IPS-20b (cell line): ENCODE measurements at regions not wholly inside any gene's neighbourhood (a gene's known extent, or its start where the extent isn't known, plus 50 kb on each side); places are given as distances from the start of the nearest gene placed in this dataset.

Experiments
- H3K27ac ChIP-seq: one replicate; pipeline ENCODE4 v1.5.1; 2013; ENCODE audit warnings: low read length
- H3K27me3 ChIP-seq: 2 replicates; pipeline ENCODE4 v1.6.1; 2013; ENCODE audit warnings: mild to moderate bottlenecking, low read length, inconsistent platforms; ENCODE audit not compliant: insufficient read depth
- H3K36me3 ChIP-seq: 2 replicates; pipeline ENCODE4 v1.6.1; 2013; ENCODE audit warnings: low read depth, mild to moderate bottlenecking, inconsistent platforms, low read length, moderate library complexity; ENCODE audit not compliant: insufficient read depth
- H3K4me1 ChIP-seq: 2 replicates; pipeline ENCODE4 v1.6.1; 2013; ENCODE audit warnings: mild to moderate bottlenecking, control low read depth, inconsistent platforms, low read length, moderate library complexity; ENCODE audit not compliant: insufficient read depth
- H3K4me3 ChIP-seq: 2 replicates; pipeline ENCODE4 v1.5.1; 2013; ENCODE audit warnings: mild to moderate bottlenecking, low read length, inconsistent platforms
- H3K9ac ChIP-seq: 2 replicates; pipeline ENCODE4 v1.6.1; 2013; ENCODE audit warnings: low read depth, mild to moderate bottlenecking, inconsistent platforms, low read length, moderate library complexity
- H3K9me3 ChIP-seq: 2 replicates; pipeline ENCODE4 v1.6.1; 2013; ENCODE audit warnings: mild to moderate bottlenecking, low read depth, low read length, inconsistent platforms; ENCODE audit not compliant: insufficient read depth

GRCh38 chr1:38115682-38116202, 69.1 kb upstream of the POU3F1 start:
- Histone ChIP-seq H3K4me1 (no peaks in the 10 kb centered on the region), H3K9me3 (no peaks in the 10 kb centered on the region), H3K36me3 (no peaks in the 10 kb centered on the region), H3K27ac (no peak overlapping the region), H3K4me3 (no peak overlapping the region), H3K9ac (no peak overlapping the region), H3K27me3 (no peaks in the 10 kb centered on the region)

GRCh38 chr1:38115226-38115625, 68.6 kb upstream of the POU3F1 start:
- H3K9me3 ChIP-seq: no peaks in the 10 kb centered on the region
- H3K9ac ChIP-seq: no peak overlapping the region
- H3K27ac ChIP-seq: no peak overlapping the region
- no peaks in the 10 kb centered on the region for H3K27me3 ChIP-seq
- no peak overlapping the region for H3K4me3 ChIP-seq
- H3K36me3 ChIP-seq: no peaks in the 10 kb centered on the region
- H3K4me1 ChIP-seq: no peaks in the 10 kb centered on the region

GRCh38 chr1:38114241-38115026, 67.8 kb upstream of the POU3F1 start:
- H3K9me3 ChIP-seq: no peaks in the 10 kb centered on the region
- no peak overlapping the region for H3K4me3 ChIP-seq
- no peak overlapping the region for H3K9ac ChIP-seq
- H3K36me3 ChIP-seq: no peaks in the 10 kb centered on the region
- H3K4me1 ChIP-seq: no peaks in the 10 kb centered on the region
- H3K27me3 ChIP-seq: no peaks in the 10 kb centered on the region
- H3K27ac ChIP-seq: no peak overlapping the region

GRCh38 chr1:38113159-38113666, 66.6 kb upstream of the POU3F1 start:
- no peak overlapping the region for H3K9ac ChIP-seq

GRCh38 chr1:38111589-38111988, 65.0 kb upstream of the POU3F1 start:
- Histone ChIP-seq H3K9ac (no peak overlapping the region), H3K4me3 (no peak overlapping the region), H3K9me3 (no peaks in the 10 kb centered on the region), H3K4me1 (no peaks in the 10 kb centered on the region), H3K27ac (no peak overlapping the region), H3K36me3 (no peaks in the 10 kb centered on the region), H3K27me3 (no peaks in the 10 kb centered on the region)

More at GRCh38 chr1:38113159-38113666, 66.6 kb upstream of the POU3F1 start:
- Histone ChIP-seq H3K27me3 (no peaks in the 10 kb centered on the region), H3K4me1 (no peaks in the 10 kb centered on the region), H3K9me3 (no peaks in the 10 kb centered on the region), H3K4me3 (no peak overlapping the region), H3K27ac (no peak overlapping the region), H3K36me3 (no peaks in the 10 kb centered on the region)

- Histone ChIP-seq H3K27me3 (no peaks in the 10 kb centered on the region), H3K4me3 (no peak overlapping the region), H3K36me3 (0 out of 2 replicates have a peak, but pooled peaks cover 3% of the 10 kb centered on the region), H3K9ac (no peak overlapping the region), H3K9me3 (no peaks in the 10 kb centered on the region), H3K27ac (no peak overlapping the region), H3K4me1 (no peaks in the 10 kb centered on the region)
These were observed 58.7 kb upstream of the POU3F1 start for GRCh38 chr1:38105267-38105666.

- H3K4me1 ChIP-seq: peaks cover under 1% of the 10 kb centered on the region; the same call in 1 of the 2 replicates
- H3K27me3 ChIP-seq: no peaks in the 10 kb centered on the region
- 0 out of 2 replicates have a peak, but pooled peaks cover 3% of the 10 kb centered on the region for H3K36me3 ChIP-seq
- H3K9me3 ChIP-seq: no peaks in the 10 kb centered on the region
- no peak overlapping the region for H3K9ac ChIP-seq
- H3K27ac ChIP-seq: no peak overlapping the region
- no peak overlapping the region for H3K4me3 ChIP-seq
These were observed 56.0 kb upstream of the POU3F1 start for GRCh38 chr1:38102636-38103035.

GRCh38 chr1:38101037-38101785, 54.6 kb upstream of the POU3F1 start:
- no peaks in the 10 kb centered on the region for H3K9me3 ChIP-seq
- peaks cover 8% of the 10 kb centered on the region; the same call in 1 of the 2 replicates for H3K4me1 ChIP-seq
- H3K27me3 ChIP-seq: no peaks in the 10 kb centered on the region
- H3K4me3 ChIP-seq: no peak overlapping the region
- no peak overlapping the region for H3K9ac ChIP-seq
- H3K27ac ChIP-seq: no peak overlapping the region
- H3K36me3 ChIP-seq: 0 out of 2 replicates have a peak, but pooled peaks cover 3% of the 10 kb centered on the region

- Histone ChIP-seq H3K4me3 (no peak overlapping the region), H3K27ac (no peak overlapping the region), H3K9me3 (no peaks in the 10 kb centered on the region), H3K4me1 (peaks cover 21% of the 10 kb centered on the region; the same call in 1 of the 2 replicates), H3K9ac (no peak overlapping the region), H3K27me3 (no peaks in the 10 kb centered on the region), H3K36me3 (no peaks in the 10 kb centered on the region)
These were observed 51.7 kb upstream of the POU3F1 start for GRCh38 chr1:38098101-38098847.

- no peak overlapping the region for H3K4me3 ChIP-seq
- no peak overlapping the region for H3K27ac ChIP-seq
- H3K27me3 ChIP-seq: no peaks in the 10 kb centered on the region
- H3K4me1 ChIP-seq: peaks cover 21% of the 10 kb centered on the region; the same call in 1 of the 2 replicates
- H3K9me3 ChIP-seq: no peaks in the 10 kb centered on the region
- H3K9ac ChIP-seq: peak overlapping the region; percentile 36; the same call in 1 of the 2 replicates
- H3K36me3 ChIP-seq: no peaks in the 10 kb centered on the region
These were observed 50.8 kb upstream of the POU3F1 start for GRCh38 chr1:38097284-38097898.
